Head of caudate nucleus (tissue), 42 donors: ENCODE measurements at regions not wholly inside any gene's neighbourhood (a gene's known extent, or its start where the extent isn't known, plus 50 kb on each side); places are given as distances from the start of the nearest gene placed in this dataset.
"Not testable (repeated sequence)": the region's sequence is repeated elsewhere in the genome, so short reads cannot be mapped to it uniquely, and the experiment has no call there.

Source experiments
- DNase-seq, 42 donors: peaks; one replicate each; pipeline versions ENCODE4 v3.0.0 to v3.0.0-alpha.2; 2020 to 2021; ENCODE audit warnings: mixed read lengths in 7 of 42
- intact Hi-C: fragments of 100-400 bp; cut with DNase I; formaldehyde crosslinking; loops from one replicate; pipeline ENCODE4 v1.15.0; 2022

GRCh38 chr11:39683951-39684554, 1775.4 kb downstream of the LRRC4C start:
- DNase-seq = no peak
- intact Hi-C loops = no loop called here

GRCh38 chr11:39683288-39683950, 1776.0 kb downstream of the LRRC4C start:
- intact Hi-C loops = no loop called here
- DNase-seq = no peak

- intact Hi-C loops = no loop called here
Observed at GRCh38 chr11:39681428-39681827, 1778.0 kb downstream of the LRRC4C start.

GRCh38 chr11:39678996-39679395, 1780.5 kb downstream of the LRRC4C start:
- intact Hi-C loops = no loop called here
- no peak for DNase-seq

More at GRCh38 chr11:39681428-39681827, 1778.0 kb downstream of the LRRC4C start:
- no peak for DNase-seq

GRCh38 chr11:39675171-39675570, 1784.3 kb downstream of the LRRC4C start:
- intact Hi-C loops = no loop called here
- peak in 6 of 42 donors; percentile 26 to 63 (median 31) for DNase-seq

GRCh38 chr11:39674761-39675160, 1784.7 kb downstream of the LRRC4C start:
- DNase-seq = no peak
- intact Hi-C loops = no loop called here

- intact Hi-C loops = no loop called here
- DNase-seq = peak in 9 of 42 donors; percentile 4 to 55 (median 25)
Observed at GRCh38 chr11:39674024-39674423, 1785.4 kb downstream of the LRRC4C start.

GRCh38 chr11:39668640-39669039, 1790.8 kb downstream of the LRRC4C start:
- intact Hi-C loops = no loop called here
- DNase-seq = no peak

- intact Hi-C loops = no loop called here
- DNase-seq = no peak
Observed at GRCh38 chr11:39664023-39664422, 1795.4 kb downstream of the LRRC4C start.

- DNase-seq = no peak
- intact Hi-C loops = no loop called here
Observed at GRCh38 chr11:39661890-39662289, 1797.6 kb downstream of the LRRC4C start.

- intact Hi-C loops = no loop called here
- no peak for DNase-seq
Observed at GRCh38 chr11:39651857-39652461, 1807.5 kb downstream of the LRRC4C start.

- intact Hi-C loops = no loop called here
- DNase-seq = no peak
Observed at GRCh38 chr11:39641751-39642150, 1817.7 kb downstream of the LRRC4C start.

- DNase-seq = no peak
- intact Hi-C loops = no loop called here
Observed at GRCh38 chr11:39630365-39630764, 1829.1 kb downstream of the LRRC4C start.

GRCh38 chr11:39628311-39628710, 1831.1 kb downstream of the LRRC4C start:
- intact Hi-C loops = no loop called here
- no peak for DNase-seq

GRCh38 chr11:39620309-39620708, 1839.1 kb downstream of the LRRC4C start:
- DNase-seq, intact Hi-C loops: not testable (repeated sequence)

GRCh38 chr11:39617971-39618370, 1841.5 kb downstream of the LRRC4C start:
- no peak for DNase-seq
- intact Hi-C loops = no loop called here

GRCh38 chr11:39589391-39589790, 1870.1 kb downstream of the LRRC4C start:
- no peak for DNase-seq
- intact Hi-C loops = no loop called here

- intact Hi-C loops = no loop called here
- DNase-seq = peak in 4 of 42 donors; percentile 4 to 43 (median 32)
Observed at GRCh38 chr11:39586036-39586435, 1873.4 kb downstream of the LRRC4C start.

GRCh38 chr11:39571081-39571480, 1888.4 kb downstream of the LRRC4C start:
- DNase-seq = no peak
- intact Hi-C loops = no loop called here

- no peak for DNase-seq
Observed at GRCh38 chr11:39570526-39570925, 1888.9 kb downstream of the LRRC4C start.

GRCh38 chr11:39569789-39570188, 1889.7 kb downstream of the LRRC4C start:
- intact Hi-C loops = no loop called here
- DNase-seq = peak in 7 of 42 donors; percentile 3 to 40 (median 26)

More at GRCh38 chr11:39570526-39570925, 1888.9 kb downstream of the LRRC4C start:
- intact Hi-C loops = no loop called here
